GM19193 (cell line): ENCODE measurements at regions not wholly inside any gene's neighbourhood (a gene's known extent, or its start where the extent isn't known, plus 50 kb on each side); places are given as distances from the start of the nearest gene placed in this dataset.

Experiments used
- POLR2A ChIP-seq: IDR thresholded peaks from 4 replicates; pipeline ENCODE4 v1.6.1; 2011; ENCODE audit not compliant: insufficient read depth, insufficient read length; ENCODE audit errors: extremely low read depth

DNA sequence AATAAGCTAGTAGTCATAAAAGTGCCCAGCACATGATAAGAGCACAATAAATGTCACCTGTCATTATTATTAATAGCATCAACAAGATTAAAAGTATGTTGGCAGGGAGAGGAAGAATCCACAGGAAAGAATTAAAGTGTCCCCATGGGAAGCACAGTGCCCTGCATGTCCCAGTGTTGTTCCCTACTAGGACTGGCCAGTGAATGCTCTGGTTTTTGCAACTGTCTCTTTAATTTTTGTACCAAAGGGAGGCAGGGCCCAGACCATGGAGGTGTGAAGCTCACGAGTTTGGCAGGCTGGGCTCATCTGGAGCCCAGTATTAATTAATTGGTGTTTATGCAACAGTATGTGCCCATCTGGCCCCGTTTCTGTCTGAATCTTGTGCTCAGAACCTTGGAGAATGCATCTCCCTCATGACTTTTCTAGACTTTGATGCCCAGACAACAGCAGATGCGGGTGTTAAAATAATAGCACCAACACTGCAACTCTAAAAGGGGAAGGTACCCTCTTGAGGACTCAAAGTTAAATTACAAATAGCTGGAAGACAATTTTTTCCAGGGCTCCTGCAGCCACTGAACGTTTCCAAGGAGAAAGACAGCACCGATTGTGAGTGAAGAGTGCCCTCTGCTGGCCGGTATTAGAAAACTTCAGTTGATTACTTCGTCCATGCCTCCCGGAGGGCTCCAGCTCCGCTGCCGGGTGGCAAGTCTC is 71.9 kb upstream of the SPATA12 start:
- no peak for TF ChIP-seq POLR2A

DNA sequence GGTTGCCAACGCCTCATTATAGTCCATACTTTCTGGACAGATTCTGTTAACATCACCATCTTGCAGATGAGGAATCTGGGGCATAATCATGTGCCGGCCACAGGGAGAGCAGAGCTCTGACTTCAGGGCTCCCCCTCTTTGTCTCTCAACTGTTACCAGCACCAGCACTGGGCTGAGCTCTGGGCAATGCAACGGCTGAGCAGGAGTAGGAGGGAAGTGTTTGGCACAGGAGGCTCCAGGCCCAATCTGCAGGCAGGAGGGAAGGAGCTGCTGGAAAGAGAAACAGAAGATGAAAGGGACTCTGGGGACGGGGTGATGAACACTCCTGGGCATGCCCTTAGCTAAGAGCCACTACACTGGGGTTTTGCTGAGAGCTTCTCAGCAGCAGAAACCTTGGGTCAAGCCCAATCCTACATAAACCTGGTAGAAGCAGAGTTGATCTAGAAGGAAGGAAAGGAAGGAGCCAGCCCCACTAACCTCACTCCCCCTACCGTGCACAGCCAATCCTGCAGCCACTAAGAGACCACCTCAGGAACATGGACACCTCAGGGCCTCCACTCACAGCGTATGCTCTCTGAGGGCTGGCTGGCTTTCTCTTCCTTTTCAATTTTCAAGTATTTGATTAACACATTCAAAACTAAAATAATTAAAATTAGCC is 73.1 kb upstream of the SPATA12 start:
- TF ChIP-seq POLR2A = no peak

- no peak for TF ChIP-seq POLR2A
These were observed 74.1 kb upstream of the SPATA12 start for GRCh38 chr3:56986347-56986746.

- no peak for TF ChIP-seq POLR2A
These were observed 74.6 kb upstream of the SPATA12 start for GRCh38 chr3:56985878-56986277.

- TF ChIP-seq POLR2A = no peak
These were observed 75.0 kb upstream of the SPATA12 start for GRCh38 chr3:56985460-56985859.

DNA sequence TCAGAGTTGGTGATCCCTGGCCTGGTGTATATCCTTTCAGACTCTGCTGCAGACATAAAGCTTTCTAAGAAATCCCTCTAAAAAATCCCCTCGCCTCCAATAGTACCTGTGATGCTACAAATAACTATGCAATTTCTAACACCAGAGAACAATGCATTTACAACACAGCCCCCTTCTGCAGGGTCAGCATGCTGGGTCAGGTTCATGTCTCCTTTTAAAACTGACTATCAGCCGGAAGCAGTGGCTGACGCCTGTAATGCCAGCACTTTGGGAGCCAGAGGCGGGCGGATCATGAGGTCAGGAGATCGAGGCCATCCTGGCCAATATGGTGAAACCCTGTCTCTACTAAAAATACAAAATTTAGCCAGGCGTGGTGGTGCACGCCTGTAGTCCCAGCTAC is 77.0 kb upstream of the SPATA12 start:
- TF ChIP-seq POLR2A = no peak

GRCh38 chr3:56981445-56982230 is 78.8 kb upstream of the SPATA12 start:
- TF ChIP-seq POLR2A = no peak

- TF ChIP-seq POLR2A = no peak
These were observed 79.6 kb upstream of the SPATA12 start for GRCh38 chr3:56980798-56981390.

DNA sequence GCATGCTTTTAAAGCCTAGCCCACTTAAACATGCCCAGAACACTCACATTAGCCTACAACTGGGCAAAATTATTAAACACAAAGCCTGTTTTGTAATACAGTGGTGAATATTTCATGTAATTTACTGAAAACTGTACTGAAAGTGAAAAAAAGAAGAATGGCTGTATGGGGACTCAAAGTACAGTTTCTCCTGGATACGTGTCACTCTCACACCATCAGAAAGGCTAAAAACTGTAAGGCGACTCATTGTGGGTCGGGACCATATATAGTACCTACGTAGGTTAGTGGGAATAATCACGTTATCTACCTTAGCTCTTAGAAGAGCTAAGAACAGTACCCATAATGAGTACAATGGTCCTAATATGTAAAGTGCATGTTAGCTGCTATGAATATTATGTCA is 80.2 kb upstream of the SPATA12 start:
- TF ChIP-seq POLR2A = no peak

DNA sequence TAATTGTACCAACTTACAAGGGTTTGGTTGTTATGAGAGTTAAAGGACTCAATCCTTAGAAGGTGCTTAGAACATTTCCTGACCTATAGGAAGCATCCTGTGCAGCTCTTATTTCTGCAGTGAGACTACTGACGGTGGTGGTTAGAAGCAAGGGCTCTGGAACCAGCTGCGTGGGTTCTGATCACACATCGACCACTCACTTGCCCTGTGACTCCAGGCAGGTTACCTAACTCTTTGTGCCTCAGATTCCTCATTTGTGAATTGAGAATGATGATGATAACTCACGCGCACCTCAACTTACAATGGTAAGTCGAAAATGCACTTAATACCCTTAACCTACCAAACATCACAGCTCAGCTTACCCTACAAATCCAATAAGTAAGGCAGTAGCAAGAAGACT is 80.7 kb upstream of the SPATA12 start:
- TF ChIP-seq POLR2A = no peak

DNA sequence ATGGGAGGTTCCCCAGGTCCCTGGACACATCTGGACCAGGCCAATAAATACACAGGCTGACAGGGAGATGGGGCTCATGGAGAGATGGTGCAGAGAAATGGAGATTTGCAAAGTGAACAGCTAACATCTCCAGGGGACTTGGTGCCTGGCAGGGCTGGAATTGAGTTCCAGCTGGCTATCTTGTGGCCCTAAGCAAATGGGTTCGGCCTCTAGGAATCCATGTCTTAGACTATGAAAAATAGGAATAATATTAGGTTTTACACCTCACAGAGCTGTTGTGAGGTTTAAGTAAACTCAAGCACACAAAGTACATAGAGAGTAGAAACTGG is 82.9 kb upstream of the SPATA12 start:
- no peak for TF ChIP-seq POLR2A

DNA sequence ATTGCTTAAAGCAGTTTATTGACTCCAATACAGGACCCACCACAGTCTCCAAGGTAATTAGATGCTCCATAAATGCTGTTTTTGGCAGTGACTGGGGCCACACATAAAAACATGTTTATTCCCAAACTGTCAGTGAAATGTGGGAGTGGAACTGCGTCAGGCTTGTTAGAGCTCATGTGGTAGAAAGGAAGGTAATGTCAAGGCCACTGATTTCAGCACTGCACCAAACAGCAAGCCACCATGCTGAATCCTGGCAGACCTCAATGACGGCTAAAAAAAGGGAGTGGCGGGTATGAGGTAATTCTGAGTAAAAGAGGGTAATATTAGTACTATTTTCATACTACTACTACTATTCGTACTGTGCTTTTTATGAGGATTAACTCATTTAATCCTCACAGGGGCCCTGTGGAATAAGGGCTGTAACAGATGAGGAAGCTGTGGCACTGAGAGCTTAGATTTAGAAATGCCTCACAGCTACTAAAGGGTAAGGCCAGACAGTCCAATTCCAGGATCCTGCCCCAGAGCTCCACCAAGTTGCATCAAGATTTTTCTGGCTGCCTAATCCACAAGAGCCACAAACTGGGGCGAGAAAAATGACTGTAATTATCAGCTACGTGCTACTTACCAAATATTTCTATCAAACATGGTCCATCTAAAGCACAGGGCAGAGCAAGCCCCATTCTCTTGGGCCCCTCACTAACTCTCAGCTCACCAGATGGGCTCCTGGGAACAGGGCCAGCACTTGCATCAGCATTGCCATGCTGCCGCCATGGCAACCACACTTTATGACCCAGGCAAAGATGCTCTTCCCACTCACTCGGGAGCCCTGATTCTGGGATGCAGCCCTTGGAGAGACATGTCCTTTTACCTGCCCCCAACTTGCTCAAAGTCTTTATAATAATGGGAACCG is 83.6 kb upstream of the SPATA12 start:
- no peak for TF ChIP-seq POLR2A

DNA sequence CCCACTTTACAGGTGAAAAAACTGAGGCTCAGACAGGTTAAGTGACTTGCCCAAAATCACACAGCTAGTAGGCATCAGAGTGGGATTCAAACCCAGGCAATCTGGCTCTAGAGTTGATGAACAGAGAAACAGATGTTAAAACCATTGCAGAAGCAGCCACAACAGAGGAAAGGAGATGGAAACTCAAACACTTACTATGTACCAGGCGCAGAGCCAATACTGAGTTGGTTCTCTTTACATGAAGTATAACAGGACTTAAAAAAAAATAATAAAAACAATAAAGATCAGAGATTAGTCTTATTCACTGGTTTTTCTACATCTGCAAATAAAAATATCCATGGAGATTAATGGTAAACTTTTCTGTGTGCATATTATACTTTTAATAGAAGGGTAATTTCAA is 84.9 kb upstream of the SPATA12 start:
- TF ChIP-seq POLR2A = no peak

- no peak for TF ChIP-seq POLR2A
These were observed 86.1 kb upstream of the SPATA12 start for GRCh38 chr3:56974247-56974930.
